HG02981 (cell line): ENCODE measurements at regions not wholly inside any gene's neighbourhood (a gene's known extent, or its start where the extent isn't known, plus 50 kb on each side); places are given as distances from the start of the nearest gene placed in this dataset.
"Not testable (repeated sequence)": the region's sequence is repeated elsewhere in the genome, so short reads cannot be mapped to it uniquely, and the experiment has no call there.

Source experiments
- ATAC-seq: cut with Tn5 transposase; IDR thresholded peaks from one replicate; pipeline ENCODE4 v1.9.1; 2021; ENCODE audit warnings: mild to moderate bottlenecking, moderate library complexity; ENCODE audit not compliant: unreplicated experiment

GRCh38 chr4:141290771-141291170 is 70.1 kb downstream of the ZNF330 start:
- no peak for ATAC-seq

GRCh38 chr4:141294306-141294705 is 73.6 kb downstream of the ZNF330 start:
- no peak for ATAC-seq

GRCh38 chr4:141301216-141301615 is 80.5 kb downstream of the ZNF330 start:
- no peak for ATAC-seq

GRCh38 chr4:141302924-141303323 is 82.2 kb downstream of the ZNF330 start:
- ATAC-seq, result no peak

- ATAC-seq, result no peak
Measured at GRCh38 chr4:141304346-141304745, 83.7 kb downstream of the ZNF330 start.

GRCh38 chr4:141306331-141306730 is 85.6 kb downstream of the ZNF330 start:
- ATAC-seq, result no peak

- ATAC-seq, result peak; percentile 99
Measured at GRCh38 chr4:141307241-141307689, 86.6 kb downstream of the ZNF330 start.

- ATAC-seq, result no peak
Measured at GRCh38 chr4:141309874-141310273, 89.2 kb downstream of the ZNF330 start.

GRCh38 chr4:141311246-141312204 is 90.8 kb downstream of the ZNF330 start:
- ATAC-seq, result no peak

- no peak for ATAC-seq
Measured at GRCh38 chr4:141314627-141315026, 93.9 kb downstream of the ZNF330 start.

GRCh38 chr4:141328560-141329173 is 108.0 kb downstream of the ZNF330 start:
- ATAC-seq, result no peak

- no peak for ATAC-seq
Measured at GRCh38 chr4:141329174-141329569, 108.5 kb downstream of the ZNF330 start.

GRCh38 chr4:141330616-141331015 is 109.9 kb downstream of the ZNF330 start:
- no peak for ATAC-seq

- ATAC-seq, result no peak
Measured at GRCh38 chr4:141331534-141332358, 111.1 kb downstream of the ZNF330 start.

GRCh38 chr4:141332359-141333181 is 111.9 kb downstream of the ZNF330 start:
- ATAC-seq, result not testable (repeated sequence)

- ATAC-seq, result not testable (repeated sequence)
Measured at GRCh38 chr4:141333456-141334230, 112.9 kb downstream of the ZNF330 start.

- ATAC-seq, result no peak
Measured at GRCh38 chr4:141335166-141335565, 114.5 kb downstream of the ZNF330 start.

- no peak for ATAC-seq
Measured at GRCh38 chr4:141338238-141338637, 117.5 kb downstream of the ZNF330 start.

- no peak for ATAC-seq
Measured at GRCh38 chr4:141339391-141339790, 118.7 kb downstream of the ZNF330 start.

GRCh38 chr4:141339966-141340365 is 119.3 kb downstream of the ZNF330 start:
- no peak for ATAC-seq
